Activated CD8-positive, alpha-beta memory T cell treated with anti-CD3 and anti-CD28 coated beads, Interleukin-2, amount 50 U/mL, for 1 hour (primary cell): ENCODE measurements at regions not wholly inside any gene's neighbourhood (a gene's known extent, or its start where the extent isn't known, plus 50 kb on each side); places are given as distances from the start of the nearest gene placed in this dataset.
"Not testable (repeated sequence)": the region's sequence is repeated elsewhere in the genome, so short reads cannot be mapped to it uniquely, and the experiment has no call there.

Source experiments
- DNase-seq: peaks from one replicate; pipeline ENCODE4 v3.0.0-alpha.2; 2020; ENCODE audit errors: extremely low read depth

GRCh38 chr6:22145823-22146677 lies 150.8 kb downstream of the PRL start:
- DNase-seq: no peak

GRCh38 chr6:22146678-22146930 lies 150.2 kb downstream of the PRL start:
- no peak for DNase-seq

GRCh38 chr6:22146931-22147701 lies 149.7 kb downstream of the PRL start:
- no peak for DNase-seq

GRCh38 chr6:22147921-22148776 lies 148.7 kb downstream of the PRL start:
- DNase-seq: no peak

- DNase-seq: no peak
Measured at GRCh38 chr6:22149096-22149495, 147.7 kb downstream of the PRL start.

GRCh38 chr6:22149501-22150367 lies 147.1 kb downstream of the PRL start:
- DNase-seq: no peak

GRCh38 chr6:22150368-22151035 lies 146.3 kb downstream of the PRL start:
- DNase-seq: no peak

GRCh38 chr6:22151892-22152291 lies 144.9 kb downstream of the PRL start:
- DNase-seq: no peak

- no peak for DNase-seq
Measured at GRCh38 chr6:22152841-22153240, 144.0 kb downstream of the PRL start.

- DNase-seq: no peak
Measured at GRCh38 chr6:22153384-22154158, 143.3 kb downstream of the PRL start.

GRCh38 chr6:22155551-22155950 lies 141.3 kb downstream of the PRL start:
- no peak for DNase-seq

- DNase-seq: no peak
Measured at GRCh38 chr6:22157233-22157632, 139.6 kb downstream of the PRL start.

- no peak for DNase-seq
Measured at GRCh38 chr6:22164236-22164635, 132.6 kb downstream of the PRL start.

GRCh38 chr6:22171006-22171405 lies 125.8 kb downstream of the PRL start:
- not testable (repeated sequence) for DNase-seq

- not testable (repeated sequence) for DNase-seq
Measured at GRCh38 chr6:22171885-22172284, 125.0 kb downstream of the PRL start.

GRCh38 chr6:22173311-22173710 lies 123.5 kb downstream of the PRL start:
- no peak for DNase-seq

- not testable (repeated sequence) for DNase-seq
Measured at GRCh38 chr6:22180250-22180649, 116.6 kb downstream of the PRL start.

GRCh38 chr6:22184371-22184770 lies 112.5 kb downstream of the PRL start:
- no peak for DNase-seq

- DNase-seq: no peak
Measured at GRCh38 chr6:22189946-22190345, 106.9 kb downstream of the PRL start.
